22Rv1 (cell line): ENCODE measurements at regions not wholly inside any gene's neighbourhood (a gene's known extent, or its start where the extent isn't known, plus 50 kb on each side); places are given as distances from the start of the nearest gene placed in this dataset.

Experiments used
- ZFX ChIP-seq: fragments of 450-650 bp; IDR thresholded peaks from 2 replicates; pipeline ENCODE4 v1.6.1; 2017; ENCODE audit warnings: antibody characterized with exemption, borderline replicate concordance
- TF ChIP-seq, protein P1 (sequence below): fragments of 450-650 bp; IDR thresholded peaks from 2 replicates; pipeline ENCODE4 v1.5.1; 2017; ENCODE audit warnings: mild to moderate bottlenecking

DNA sequence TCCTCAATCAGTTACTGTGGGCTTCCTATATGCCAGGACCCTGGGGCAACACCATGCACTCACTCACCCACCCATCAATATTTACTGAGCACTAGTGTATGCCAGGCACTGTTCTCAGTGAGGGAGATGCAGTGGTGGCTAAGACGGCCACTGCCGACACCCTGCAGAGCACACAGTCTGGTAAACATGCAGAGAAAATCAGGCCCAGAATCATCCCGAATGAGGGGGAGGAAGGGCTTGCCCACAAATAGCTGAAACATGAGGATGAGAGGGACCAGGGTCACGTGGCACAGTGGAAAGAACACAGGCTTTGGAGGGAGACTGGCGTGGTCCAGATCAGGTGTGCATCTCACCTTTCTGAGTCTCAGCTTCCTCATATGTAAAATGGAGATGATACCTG lies 89.2 kb upstream of the IGSF21 start:
- TF ChIP-seq, protein P1, sequence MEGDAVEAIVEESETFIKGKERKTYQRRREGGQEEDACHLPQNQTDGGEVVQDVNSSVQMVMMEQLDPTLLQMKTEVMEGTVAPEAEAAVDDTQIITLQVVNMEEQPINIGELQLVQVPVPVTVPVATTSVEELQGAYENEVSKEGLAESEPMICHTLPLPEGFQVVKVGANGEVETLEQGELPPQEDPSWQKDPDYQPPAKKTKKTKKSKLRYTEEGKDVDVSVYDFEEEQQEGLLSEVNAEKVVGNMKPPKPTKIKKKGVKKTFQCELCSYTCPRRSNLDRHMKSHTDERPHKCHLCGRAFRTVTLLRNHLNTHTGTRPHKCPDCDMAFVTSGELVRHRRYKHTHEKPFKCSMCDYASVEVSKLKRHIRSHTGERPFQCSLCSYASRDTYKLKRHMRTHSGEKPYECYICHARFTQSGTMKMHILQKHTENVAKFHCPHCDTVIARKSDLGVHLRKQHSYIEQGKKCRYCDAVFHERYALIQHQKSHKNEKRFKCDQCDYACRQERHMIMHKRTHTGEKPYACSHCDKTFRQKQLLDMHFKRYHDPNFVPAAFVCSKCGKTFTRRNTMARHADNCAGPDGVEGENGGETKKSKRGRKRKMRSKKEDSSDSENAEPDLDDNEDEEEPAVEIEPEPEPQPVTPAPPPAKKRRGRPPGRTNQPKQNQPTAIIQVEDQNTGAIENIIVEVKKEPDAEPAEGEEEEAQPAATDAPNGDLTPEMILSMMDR = no peak
- no peak for TF ChIP-seq ZFX
